ENCODE measurements at regions not wholly inside any gene's neighbourhood (a gene's known extent, or its start where the extent isn't known, plus 50 kb on each side); places are given as distances from the start of the nearest gene placed in this dataset.
"Not testable (repeated sequence)": the region's sequence is repeated elsewhere in the genome, so short reads cannot be mapped to it uniquely, and the experiment has no call there.

DNA sequence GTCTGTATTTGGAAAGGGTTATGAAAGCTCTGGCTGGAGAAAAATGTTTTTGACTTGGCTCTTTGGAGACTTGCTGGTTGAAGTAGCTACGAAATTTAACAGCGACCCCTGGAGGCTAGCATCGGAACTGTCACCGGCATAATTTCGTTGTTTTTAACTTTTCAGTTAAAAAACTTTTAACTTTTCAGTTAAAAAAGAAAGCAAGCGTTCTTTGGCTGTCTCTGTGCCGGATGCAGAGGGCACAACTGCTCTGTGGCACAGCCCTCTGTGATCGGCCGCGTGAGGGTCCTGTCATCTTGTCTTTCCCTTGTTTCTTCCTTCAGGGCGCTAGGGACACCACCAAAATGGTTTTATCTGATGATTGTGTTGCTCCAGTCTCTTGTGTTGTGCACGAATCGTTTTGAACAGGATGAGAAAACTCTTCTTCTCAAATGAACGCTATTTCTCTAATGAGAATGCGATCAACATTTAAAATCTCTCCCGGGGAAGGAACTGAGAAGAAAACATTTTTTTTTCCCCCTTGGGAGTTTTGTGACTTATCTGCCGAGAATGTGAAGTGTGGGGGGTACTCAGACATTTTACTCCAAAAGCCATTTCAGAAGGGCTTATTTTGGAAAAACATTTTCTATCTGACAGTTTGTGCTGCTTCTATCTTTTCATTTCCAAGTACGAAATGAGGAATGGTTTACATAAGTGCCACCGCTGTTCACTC, 57.1 kb downstream of the ADCYAP1 start:
- peak; percentile 67 for DNase-seq (ENCODE audit: low spot score)
- H3K9me3 ChIP-seq = no peaks in the 10 kb centered on the region
- TF ChIP-seq, protein P1, sequence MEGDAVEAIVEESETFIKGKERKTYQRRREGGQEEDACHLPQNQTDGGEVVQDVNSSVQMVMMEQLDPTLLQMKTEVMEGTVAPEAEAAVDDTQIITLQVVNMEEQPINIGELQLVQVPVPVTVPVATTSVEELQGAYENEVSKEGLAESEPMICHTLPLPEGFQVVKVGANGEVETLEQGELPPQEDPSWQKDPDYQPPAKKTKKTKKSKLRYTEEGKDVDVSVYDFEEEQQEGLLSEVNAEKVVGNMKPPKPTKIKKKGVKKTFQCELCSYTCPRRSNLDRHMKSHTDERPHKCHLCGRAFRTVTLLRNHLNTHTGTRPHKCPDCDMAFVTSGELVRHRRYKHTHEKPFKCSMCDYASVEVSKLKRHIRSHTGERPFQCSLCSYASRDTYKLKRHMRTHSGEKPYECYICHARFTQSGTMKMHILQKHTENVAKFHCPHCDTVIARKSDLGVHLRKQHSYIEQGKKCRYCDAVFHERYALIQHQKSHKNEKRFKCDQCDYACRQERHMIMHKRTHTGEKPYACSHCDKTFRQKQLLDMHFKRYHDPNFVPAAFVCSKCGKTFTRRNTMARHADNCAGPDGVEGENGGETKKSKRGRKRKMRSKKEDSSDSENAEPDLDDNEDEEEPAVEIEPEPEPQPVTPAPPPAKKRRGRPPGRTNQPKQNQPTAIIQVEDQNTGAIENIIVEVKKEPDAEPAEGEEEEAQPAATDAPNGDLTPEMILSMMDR (IDR thresholded peaks at IDR 0.05) = peak; percentile 85 to 92
- no peaks in the 10 kb centered on the region for H3K36me3 ChIP-seq
- no peaks in the 10 kb centered on the region for H3K4me1 ChIP-seq
- H3K27me3 ChIP-seq = no peaks in the 10 kb centered on the region
- peak overlapping the region; percentile 27 to 46 for H3K4me3 ChIP-seq
- H3K27ac ChIP-seq = peak overlapping the region in 1 of 2 donors; percentile 26

DNA sequence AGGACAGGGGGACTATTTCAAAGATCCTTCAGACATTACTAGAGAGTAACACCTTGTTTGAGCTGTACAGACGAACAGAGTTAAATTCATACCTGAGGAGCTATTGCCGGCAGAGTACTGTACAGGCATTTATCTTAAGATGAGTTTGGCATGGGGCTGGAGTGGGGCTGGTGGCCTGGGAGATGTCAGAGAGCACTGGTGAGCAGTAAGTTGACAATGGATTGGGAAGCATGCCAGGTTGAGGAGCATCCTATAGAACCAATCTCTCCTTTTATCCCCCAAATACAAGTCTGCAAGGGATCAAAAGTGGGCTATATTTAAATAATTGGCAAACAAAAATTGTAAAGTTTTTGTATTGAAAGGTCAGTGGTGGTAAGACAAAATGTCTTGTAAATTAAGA, 58.6 kb downstream of the ADCYAP1 start:
- TF ChIP-seq, protein P1 (IDR thresholded peaks at IDR 0.05) = no peak
- no peak for DNase-seq (ENCODE audit: low spot score)
- H3K27me3 ChIP-seq = no peaks in the 10 kb centered on the region
- H3K36me3 ChIP-seq = no peaks in the 10 kb centered on the region
- no peak overlapping the region for H3K4me3 ChIP-seq
- H3K27ac ChIP-seq = no peak overlapping the region
- H3K4me1 ChIP-seq = no peaks in the 10 kb centered on the region
- no peaks in the 10 kb centered on the region for H3K9me3 ChIP-seq

DNA sequence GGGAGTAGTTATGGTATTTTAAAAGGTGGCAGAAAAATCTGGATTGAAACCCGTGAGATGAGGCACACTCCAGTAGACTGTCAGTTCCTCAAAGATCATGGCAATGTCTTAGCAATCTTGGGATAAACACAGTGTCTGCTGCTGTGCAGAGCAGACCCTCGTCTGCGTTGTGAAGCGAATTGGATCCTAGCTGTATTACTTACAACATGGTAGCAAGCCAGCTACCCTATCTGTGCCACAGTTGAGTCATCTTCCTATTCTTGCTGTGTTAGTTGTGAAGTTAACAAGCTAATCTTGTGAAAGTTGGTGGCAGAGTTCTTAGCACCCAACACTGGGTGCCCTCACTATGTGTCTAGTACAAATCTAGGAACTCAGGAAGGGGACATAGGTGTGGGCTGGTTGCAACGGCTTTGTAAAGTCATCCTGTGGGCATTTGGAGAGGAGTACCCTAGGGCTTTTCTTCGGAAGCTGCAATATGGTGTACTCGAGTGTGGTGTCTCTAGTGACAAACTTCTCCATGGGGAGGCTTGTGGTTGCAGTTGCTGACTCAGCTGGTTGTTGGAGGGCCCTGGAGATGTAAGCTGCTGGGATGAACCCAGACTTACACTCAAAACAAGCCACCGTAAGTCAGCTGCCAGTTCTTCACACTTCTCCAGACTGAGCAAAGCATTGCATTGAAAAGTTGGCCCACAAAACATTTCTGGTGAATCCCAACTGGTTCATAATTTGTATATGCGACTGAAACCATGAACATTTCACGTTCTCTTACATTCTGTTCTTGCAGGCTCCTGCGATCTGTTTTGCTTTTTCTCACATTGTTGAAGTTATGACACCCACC, 61.5 kb downstream of the ADCYAP1 start:
- no peaks in the 10 kb centered on the region for H3K9me3 ChIP-seq

DNA sequence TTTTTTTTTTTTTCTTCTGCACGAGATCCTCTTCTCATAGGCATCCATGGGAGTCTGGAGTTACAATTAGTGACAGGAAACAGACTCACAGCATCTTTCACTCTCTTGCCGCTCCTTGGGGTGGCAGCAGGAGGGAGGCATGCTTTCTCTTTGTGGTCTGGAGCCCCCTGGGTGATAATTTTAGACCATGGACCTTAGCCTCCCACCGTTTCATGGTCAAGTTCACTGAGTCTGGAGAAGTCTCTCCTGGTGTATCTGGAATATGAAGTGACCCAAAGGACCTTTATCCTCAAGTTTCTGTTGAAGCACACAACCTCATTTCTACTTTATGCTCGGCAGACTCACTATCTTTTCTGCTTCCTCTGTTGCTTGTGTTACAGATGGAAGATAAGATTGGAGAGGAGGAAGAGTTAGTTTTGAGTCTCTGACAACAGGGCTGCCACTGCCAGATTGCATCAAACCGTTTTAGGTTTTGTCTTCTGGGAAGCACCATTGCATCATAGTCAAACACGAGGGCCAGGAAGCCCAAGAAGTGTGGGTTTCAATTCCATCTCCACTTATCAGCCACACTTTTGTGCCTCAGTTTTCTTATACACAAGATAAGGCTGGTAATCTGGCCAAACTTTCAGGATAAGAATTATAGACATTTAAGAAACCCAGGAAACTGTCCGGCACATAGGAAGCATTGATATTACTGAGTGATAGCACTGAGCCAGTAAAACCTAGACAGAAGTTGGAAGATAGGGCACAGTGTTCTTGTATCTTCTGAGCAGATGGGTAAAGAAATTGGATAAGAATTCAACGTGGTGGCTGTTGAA, 62.3 kb downstream of the ADCYAP1 start:
- no peak for DNase-seq (ENCODE audit: low spot score)
- H3K36me3 ChIP-seq = no peaks in the 10 kb centered on the region

More for the DNA sequence above, 61.5 kb downstream of the ADCYAP1 start:
- no peak overlapping the region for H3K4me3 ChIP-seq
- no peaks in the 10 kb centered on the region for H3K27me3 ChIP-seq
- TF ChIP-seq, protein P1 (IDR thresholded peaks at IDR 0.05) = no peak
- no peak for DNase-seq (ENCODE audit: low spot score)
- H3K36me3 ChIP-seq = no peaks in the 10 kb centered on the region
- H3K27ac ChIP-seq = no peak overlapping the region
- H3K4me1 ChIP-seq = no peaks in the 10 kb centered on the region

DNA sequence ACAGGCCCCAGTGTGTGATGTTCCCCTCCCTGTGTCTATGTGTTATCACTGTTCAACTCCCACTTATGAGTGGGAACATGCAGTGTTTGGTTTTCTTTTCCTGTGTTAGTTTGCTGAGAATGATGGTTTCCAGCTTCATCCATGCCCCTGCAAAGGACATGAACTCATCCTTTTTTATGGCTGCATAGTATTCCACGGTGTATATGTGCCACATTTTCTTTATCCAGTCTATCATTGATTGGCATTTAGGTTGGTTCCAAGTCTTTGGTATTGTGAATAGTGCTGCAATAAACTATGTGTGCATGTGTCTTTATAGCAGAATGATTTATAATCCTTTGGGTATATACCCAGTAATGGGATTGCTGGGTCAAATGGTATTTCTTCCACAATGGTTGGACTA, 64.2 kb downstream of the ADCYAP1 start:
- not testable (repeated sequence) for DNase-seq (ENCODE audit: low spot score); H3K4me3 ChIP-seq; H3K4me1 ChIP-seq; H3K9me3 ChIP-seq; H3K27me3 ChIP-seq; H3K36me3 ChIP-seq; H3K27ac ChIP-seq

More for the DNA sequence above, 62.3 kb downstream of the ADCYAP1 start:
- no peak overlapping the region for H3K4me3 ChIP-seq
- H3K27ac ChIP-seq = no peak overlapping the region
- no peaks in the 10 kb centered on the region for H3K4me1 ChIP-seq
- no peaks in the 10 kb centered on the region for H3K27me3 ChIP-seq
- no peaks in the 10 kb centered on the region for H3K9me3 ChIP-seq
- TF ChIP-seq, protein P1 (IDR thresholded peaks at IDR 0.05) = no peak

DNA sequence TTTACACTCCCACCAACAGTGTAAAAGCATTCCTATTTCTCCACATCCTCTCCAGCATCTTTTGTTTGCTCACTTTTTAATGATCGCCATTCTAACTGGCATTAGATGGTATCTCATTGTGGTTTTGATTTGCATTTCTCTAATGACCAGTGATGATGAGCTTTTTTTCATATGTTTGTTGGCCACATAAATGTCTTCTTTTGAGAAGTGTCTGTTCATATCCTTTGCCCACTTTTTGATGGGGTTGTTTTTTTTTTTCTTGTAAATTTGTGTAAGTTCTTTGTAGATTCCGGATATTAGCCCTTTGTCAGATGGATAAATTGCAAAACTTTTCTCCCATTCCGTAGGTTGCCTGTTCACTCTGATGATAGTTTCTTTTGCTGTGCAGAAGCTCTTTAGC, 64.6 kb downstream of the ADCYAP1 start:
- not testable (repeated sequence) for H3K4me1 ChIP-seq; DNase-seq (ENCODE audit: low spot score); H3K27ac ChIP-seq; H3K4me3 ChIP-seq; H3K36me3 ChIP-seq; H3K9me3 ChIP-seq; H3K27me3 ChIP-seq

DNA sequence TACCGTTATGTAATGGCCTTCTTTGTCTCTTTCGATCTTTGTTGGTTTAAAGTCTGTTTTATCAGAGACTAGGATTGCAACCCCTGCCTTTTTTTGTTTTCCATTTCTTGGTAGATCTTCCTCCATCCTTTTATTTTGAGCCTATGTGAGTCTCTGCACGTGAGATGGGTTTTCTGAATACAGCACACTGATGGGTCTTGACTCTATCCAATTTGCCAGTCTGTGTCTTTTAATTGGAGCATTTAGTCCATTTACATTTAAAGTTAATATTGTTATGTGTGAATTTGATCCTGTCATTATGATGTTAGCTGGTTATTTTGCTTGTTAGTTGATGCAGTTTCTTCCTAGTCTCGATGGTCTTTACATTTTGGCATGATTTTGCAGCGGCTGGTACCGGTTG, 69.9 kb downstream of the ADCYAP1 start:
- H3K27me3 ChIP-seq; DNase-seq (ENCODE audit: low spot score); H3K27ac ChIP-seq; H3K9me3 ChIP-seq; H3K4me3 ChIP-seq; H3K36me3 ChIP-seq; H3K4me1 ChIP-seq: not testable (repeated sequence)

DNA sequence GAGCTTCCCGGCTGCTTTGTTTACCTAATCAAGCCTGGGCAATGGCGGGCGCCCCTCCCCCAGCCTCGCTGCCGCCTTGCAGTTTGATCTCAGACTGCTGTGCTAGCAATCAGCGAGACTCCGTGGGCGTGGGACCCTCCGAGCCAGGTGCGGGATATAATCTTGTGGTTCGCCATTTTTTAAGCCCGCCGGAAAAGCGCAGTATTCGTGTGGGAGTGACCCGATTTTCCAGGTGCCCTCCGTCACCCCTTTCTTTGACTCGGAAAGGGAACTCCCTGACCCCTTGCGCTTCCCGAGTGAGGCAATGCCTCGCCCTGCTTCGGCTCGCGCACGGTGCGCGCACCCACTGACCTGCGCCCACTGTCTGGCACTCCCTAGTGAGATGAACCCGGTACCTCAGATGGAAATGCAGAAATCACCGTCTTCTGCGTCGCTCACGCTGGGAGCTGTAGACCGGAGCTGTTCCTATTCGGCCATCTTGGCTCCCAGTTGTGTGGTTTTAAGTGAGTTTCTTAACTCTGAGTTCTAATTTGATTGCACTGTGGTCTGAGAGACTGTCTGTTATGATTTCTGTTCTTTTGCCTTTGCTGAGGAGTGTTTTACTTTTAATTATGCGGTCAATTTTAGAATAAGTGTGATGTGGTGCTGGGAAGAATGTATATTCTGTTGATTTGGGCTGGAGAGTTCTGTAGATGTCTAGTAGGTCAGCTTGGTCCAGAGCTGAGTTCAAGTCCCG, 71.9 kb downstream of the ADCYAP1 start:
- H3K27me3 ChIP-seq; DNase-seq (ENCODE audit: low spot score); H3K36me3 ChIP-seq; H3K4me3 ChIP-seq; H3K4me1 ChIP-seq; H3K9me3 ChIP-seq; H3K27ac ChIP-seq: not testable (repeated sequence)

DNA sequence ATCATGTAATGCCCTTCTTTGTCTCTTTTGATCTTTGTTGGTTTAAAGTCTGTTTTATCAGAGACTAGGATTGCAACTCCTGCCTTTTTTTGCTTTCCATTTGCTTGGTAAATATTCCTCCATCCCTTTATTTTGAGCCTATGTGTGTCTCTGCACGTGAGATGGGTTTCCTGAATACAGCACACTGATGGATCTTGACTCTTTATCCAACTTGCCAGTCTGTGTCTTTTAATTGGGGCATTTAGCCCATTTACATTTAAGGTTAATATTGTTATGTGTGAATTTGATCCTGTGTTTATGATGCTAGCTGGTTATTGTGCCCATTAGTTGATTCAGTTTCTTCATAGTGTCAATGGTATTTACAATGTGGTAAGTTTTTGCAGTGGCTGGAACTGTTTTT, 72.7 kb downstream of the ADCYAP1 start:
- H3K4me3 ChIP-seq; H3K4me1 ChIP-seq; H3K27ac ChIP-seq; DNase-seq (ENCODE audit: low spot score); H3K36me3 ChIP-seq; H3K9me3 ChIP-seq; H3K27me3 ChIP-seq: not testable (repeated sequence)
